GM20000 (cell line): ENCODE measurements at regions not wholly inside any gene's neighbourhood (a gene's known extent, or its start where the extent isn't known, plus 50 kb on each side); places are given as distances from the start of the nearest gene placed in this dataset.
"Not testable (repeated sequence)": the region's sequence is repeated elsewhere in the genome, so short reads cannot be mapped to it uniquely, and the experiment has no call there.

Source experiments
- DNase-seq: peaks from one replicate; pipeline ENCODE4 v3.0.0; 2012; ENCODE audit warnings: low spot score
- TF ChIP-seq, protein P1 (sequence below): IDR thresholded peaks from 2 replicates; pipeline ENCODE4 v1.5.1; 2012; ENCODE audit warnings: mild to moderate bottlenecking, control low read depth; ENCODE audit errors: extremely low read depth, missing control alignments

DNA sequence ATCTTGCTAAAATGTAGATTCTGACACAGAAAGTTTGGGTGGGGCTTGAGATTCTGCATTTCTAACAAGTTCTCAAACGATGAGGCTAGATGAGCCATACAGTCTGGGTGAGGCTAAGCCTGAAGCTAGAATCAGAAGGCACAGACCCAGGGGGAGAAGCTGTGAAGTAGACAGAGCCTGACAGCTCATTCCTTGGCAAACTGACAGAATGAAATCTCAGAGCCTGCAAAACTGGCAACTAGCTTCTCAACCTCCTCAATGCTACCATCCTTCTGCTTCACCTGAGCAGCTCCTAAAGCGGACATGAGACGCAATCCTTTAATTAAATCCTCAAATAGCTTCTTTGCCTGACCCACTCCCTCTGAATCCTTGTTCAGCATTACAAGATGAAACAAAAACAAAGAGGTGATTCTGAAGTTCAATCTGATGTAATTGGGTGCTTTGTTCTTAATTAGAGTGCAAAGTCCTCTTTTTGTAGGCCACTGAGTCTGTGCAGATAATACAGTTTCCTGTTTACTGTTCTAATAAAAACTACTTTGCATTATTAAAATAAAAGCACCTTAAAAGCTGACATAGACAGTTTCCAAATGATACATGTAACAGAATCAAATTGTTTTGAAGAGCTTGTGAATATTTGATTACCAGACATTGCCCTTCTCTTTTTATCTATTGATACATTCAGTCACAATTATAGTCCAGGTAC is 71.0 kb upstream of the BMP2K start:
- TF ChIP-seq, protein P1, sequence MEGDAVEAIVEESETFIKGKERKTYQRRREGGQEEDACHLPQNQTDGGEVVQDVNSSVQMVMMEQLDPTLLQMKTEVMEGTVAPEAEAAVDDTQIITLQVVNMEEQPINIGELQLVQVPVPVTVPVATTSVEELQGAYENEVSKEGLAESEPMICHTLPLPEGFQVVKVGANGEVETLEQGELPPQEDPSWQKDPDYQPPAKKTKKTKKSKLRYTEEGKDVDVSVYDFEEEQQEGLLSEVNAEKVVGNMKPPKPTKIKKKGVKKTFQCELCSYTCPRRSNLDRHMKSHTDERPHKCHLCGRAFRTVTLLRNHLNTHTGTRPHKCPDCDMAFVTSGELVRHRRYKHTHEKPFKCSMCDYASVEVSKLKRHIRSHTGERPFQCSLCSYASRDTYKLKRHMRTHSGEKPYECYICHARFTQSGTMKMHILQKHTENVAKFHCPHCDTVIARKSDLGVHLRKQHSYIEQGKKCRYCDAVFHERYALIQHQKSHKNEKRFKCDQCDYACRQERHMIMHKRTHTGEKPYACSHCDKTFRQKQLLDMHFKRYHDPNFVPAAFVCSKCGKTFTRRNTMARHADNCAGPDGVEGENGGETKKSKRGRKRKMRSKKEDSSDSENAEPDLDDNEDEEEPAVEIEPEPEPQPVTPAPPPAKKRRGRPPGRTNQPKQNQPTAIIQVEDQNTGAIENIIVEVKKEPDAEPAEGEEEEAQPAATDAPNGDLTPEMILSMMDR = no peak

DNA sequence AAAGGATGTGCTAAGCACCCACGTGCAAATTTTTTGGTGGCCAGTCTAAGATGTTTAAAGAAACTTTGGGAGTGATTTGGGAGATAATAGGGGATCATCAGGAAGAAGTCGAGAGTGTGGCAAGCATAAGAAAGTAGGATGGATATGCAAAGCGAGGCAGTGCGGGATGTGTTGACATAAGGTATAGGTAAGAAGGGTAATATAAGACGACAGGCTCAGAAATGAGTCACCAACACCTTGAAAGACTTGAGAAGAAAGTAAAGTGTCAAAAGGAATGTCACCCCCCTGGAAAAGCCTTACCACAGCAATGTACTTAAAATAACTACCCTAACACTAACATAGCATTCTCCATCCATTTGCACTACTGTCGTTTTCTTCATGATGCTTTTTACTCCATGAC is 69.8 kb upstream of the BMP2K start:
- TF ChIP-seq, protein P1 = no peak
- no peak for DNase-seq

More for the DNA sequence above, 71.0 kb upstream of the BMP2K start:
- no peak for DNase-seq

DNA sequence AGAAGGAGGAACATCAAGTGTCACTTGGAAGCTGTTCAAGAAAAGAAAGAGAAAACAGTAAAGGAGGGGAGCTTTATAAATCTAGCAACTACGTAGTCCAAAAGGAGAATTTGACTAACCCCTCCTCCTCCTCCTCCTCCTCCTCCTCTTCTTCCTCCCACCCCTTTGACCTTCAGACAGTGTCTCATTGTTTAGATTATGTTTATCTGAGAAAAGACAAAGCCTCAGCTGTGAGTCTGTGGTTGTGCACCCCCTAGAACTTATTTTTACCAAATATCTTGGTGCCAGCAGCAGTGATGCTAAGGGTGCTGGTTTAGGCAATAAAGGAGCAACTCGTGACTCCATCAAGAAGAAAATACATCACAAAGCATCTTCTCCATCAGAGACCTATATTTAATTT is 68.9 kb upstream of the BMP2K start:
- DNase-seq = no peak
- TF ChIP-seq, protein P1 = no peak

- TF ChIP-seq, protein P1 = no peak
- no peak for DNase-seq
These were observed 68.4 kb upstream of the BMP2K start for GRCh38 chr4:78707793-78708192.

DNA sequence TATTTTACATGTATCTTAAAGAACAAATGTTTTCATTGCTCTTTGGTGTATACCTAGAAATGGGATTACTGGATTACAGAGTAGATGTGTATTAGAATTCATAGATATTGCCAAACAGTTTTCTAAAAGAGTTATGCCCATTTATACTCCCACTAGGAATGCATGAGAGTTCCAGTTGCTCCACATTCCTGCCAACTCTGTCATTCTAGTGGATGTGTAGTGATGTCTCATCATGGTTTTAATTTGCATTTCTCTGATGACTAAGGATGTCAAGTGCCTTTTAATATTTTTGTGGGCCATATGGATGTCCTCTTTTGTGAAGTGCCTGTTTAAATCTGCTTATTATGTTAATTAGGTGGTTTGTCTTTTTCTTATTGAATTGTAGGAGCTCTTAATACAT is 65.6 kb upstream of the BMP2K start:
- TF ChIP-seq, protein P1 = no peak
- DNase-seq = no peak

GRCh38 chr4:78711676-78712075 is 64.5 kb upstream of the BMP2K start:
- TF ChIP-seq, protein P1 = no peak
- DNase-seq = no peak

DNA sequence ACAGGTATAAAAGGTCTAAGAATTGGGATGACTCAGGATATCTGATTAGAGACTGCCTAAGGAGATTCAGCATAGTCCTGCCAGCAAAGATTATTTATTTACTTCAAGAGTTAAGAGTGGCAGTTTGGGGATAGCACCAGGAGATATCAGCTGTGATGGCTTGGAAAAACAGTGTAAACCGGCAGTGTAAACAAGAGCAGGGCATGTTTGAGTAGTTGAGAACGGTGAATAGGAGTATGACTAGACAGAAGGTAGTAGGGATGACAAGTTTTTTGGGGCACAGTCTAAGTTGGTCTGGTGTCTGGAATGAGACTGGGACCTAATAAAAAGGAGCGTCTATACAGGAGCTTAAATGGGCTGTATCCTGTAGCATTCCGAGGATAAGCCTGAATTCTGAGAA is 61.6 kb upstream of the BMP2K start:
- not testable (repeated sequence) for DNase-seq

GRCh38 chr4:78715372-78715771 is 60.8 kb upstream of the BMP2K start:
- not testable (repeated sequence) for DNase-seq

GRCh38 chr4:78717712-78718111 is 58.4 kb upstream of the BMP2K start:
- DNase-seq = not testable (repeated sequence)
